ENCODE measurements at regions not wholly inside any gene's neighbourhood (a gene's known extent, or its start where the extent isn't known, plus 50 kb on each side); places are given as distances from the start of the nearest gene placed in this dataset.

DNA sequence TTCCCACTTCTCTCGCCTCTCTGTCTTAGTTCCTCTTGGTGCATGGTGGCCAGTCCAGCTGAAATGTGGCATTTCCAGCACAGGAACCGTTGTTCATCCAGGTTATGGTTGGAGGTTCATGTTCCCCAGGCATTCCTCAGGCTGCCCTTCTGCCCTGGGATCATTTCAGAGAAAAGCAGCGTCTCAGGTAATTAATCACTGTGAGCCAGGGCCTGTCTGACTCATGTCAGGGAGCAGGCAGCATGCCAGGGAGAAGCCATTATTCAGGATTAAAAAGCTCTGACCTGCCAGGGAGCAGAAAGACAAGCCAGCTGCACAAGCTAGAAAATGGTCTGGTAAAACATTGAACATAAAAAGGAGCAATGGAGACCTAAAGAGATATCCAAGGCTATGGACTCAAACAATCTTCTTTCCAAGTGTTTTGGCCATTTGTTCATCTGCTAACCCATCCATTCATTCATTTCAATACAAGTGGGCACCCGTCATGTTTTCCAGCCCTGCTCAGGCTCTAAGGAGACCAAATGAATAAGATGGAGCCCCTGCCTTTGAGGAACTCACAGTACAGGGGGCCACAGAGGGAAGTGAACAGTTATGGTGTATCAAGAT lies 241.4 kb downstream of the DRD1 start:
- TF ChIP-seq, protein P1, sequence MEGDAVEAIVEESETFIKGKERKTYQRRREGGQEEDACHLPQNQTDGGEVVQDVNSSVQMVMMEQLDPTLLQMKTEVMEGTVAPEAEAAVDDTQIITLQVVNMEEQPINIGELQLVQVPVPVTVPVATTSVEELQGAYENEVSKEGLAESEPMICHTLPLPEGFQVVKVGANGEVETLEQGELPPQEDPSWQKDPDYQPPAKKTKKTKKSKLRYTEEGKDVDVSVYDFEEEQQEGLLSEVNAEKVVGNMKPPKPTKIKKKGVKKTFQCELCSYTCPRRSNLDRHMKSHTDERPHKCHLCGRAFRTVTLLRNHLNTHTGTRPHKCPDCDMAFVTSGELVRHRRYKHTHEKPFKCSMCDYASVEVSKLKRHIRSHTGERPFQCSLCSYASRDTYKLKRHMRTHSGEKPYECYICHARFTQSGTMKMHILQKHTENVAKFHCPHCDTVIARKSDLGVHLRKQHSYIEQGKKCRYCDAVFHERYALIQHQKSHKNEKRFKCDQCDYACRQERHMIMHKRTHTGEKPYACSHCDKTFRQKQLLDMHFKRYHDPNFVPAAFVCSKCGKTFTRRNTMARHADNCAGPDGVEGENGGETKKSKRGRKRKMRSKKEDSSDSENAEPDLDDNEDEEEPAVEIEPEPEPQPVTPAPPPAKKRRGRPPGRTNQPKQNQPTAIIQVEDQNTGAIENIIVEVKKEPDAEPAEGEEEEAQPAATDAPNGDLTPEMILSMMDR (IDR thresholded peaks at IDR 0.05; ENCODE audit: low read depth, low read length): no peak
- no peaks in the 10 kb centered on the region for H3K36me3 ChIP-seq
- DNase-seq: peak; percentile 40

DNA sequence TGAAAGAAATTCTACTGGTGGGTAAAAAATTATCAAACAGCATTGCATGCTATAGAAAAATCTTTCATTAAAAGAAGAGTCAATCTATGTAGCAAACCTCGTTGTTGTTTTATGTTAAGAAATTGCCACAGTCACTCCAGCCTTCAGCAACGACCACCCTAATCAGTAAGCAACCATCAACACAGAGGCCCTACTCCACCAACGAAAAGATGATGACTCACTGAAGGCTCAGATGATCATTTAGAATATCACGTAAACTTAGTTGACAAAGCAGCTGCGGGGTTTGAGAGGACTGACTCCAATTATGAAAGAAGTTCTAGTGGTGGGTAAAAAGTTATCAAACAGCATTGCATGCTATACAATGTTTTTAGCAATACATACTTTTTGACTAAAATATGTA lies 242.6 kb downstream of the DRD1 start:
- Histone ChIP-seq H3K4me1 (no peaks in the 10 kb centered on the region), H3K9me3 (no peaks in the 10 kb centered on the region), H3K27me3 (no peaks in the 10 kb centered on the region; the same call in 1 of the 2 replicates), H3K36me3 (no peaks in the 10 kb centered on the region), H3K4me3 (ENCODE audit: low read depth, low read length) (no peak overlapping the region)
- no peak for DNase-seq
- TF ChIP-seq, protein P1 (IDR thresholded peaks at IDR 0.05; ENCODE audit: low read depth, low read length): no peak

More for the DNA sequence above, 241.4 kb downstream of the DRD1 start:
- Histone ChIP-seq H3K27me3 (no peaks in the 10 kb centered on the region; the same call in 1 of the 2 replicates), H3K9me3 (no peaks in the 10 kb centered on the region), H3K4me3 (ENCODE audit: low read depth, low read length) (no peak overlapping the region), H3K4me1 (no peaks in the 10 kb centered on the region)

DNA sequence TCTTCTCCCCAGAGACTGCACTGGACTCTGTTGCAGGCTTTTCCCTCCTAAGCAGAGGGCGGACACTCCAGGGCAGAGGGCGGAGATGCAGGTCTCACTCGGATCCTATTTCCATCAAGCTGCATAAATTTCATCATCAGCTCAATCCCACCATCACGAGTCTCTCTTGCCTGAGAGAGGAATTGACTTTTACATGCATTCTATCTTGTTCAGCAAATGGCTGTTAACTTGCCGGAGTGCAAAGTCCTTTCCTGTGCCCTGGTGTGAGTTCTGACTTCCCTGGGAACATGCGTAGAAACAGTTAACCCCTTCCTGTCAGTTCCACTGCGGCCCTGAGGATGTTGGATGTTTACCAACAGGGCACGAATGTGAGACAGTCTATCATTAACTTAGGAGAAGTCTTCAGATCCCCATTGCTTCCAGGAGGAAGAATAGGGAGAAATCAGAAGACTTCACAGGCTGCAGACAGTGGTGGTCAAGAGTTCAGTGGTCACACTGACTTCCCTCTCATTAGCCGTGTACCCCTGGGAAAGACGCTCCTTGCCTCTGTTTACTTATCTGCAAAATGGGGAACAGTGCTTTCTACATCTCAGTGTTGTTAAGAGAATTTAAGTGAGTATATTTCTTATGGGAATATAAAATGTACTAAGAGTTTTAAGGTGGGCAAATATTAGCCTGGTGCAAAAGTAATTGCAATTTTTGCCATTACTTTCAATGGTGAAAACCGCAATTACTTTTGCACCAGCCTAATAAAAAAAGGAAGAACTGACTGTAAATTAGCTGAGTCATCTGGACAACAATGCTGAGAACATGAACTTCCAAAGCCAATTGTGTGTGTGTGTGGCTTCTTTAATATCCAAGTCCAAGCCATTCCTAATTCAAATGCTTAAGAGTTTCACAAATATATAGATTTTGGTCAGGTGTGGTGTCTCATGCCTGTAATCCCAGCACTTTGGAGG lies 248.0 kb downstream of the DRD1 start:
- H3K4me3 ChIP-seq (ENCODE audit: low read depth, low read length): no peak overlapping the region
- no peaks in the 10 kb centered on the region for H3K36me3 ChIP-seq
- no peak for DNase-seq
- no peaks in the 10 kb centered on the region for H3K9me3 ChIP-seq
- no peaks in the 10 kb centered on the region; the same call in 1 of the 2 replicates for H3K27me3 ChIP-seq
- TF ChIP-seq, protein P1 (IDR thresholded peaks at IDR 0.05; ENCODE audit: low read depth, low read length): no peak
- H3K4me1 ChIP-seq: no peaks in the 10 kb centered on the region

DNA sequence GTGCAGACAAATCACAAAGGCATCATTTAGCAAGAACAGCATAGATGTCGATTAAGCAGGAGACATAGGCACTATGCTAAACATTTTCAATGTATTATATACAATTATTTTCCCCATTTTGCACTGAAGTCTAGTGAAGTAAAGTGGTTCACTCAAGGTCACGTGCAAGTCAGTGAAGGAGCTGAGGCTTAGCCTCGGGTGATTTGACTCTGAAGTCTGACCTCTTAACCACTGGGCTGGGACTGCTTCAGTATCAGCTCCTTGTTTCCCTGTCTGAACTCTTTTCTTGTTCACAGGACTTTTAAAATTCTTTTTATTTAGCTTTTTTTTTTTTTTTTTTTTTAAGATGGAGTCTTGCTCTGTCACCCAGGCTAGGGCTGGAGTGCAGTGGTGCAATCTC lies 262.7 kb downstream of the DRD1 start:
- TF ChIP-seq, protein P1 (IDR thresholded peaks at IDR 0.05; ENCODE audit: low read depth, low read length): no peak
- no peaks in the 10 kb centered on the region for H3K36me3 ChIP-seq
- no peaks in the 10 kb centered on the region for H3K4me1 ChIP-seq
- no peaks in the 10 kb centered on the region for H3K9me3 ChIP-seq
- no peak overlapping the region for H3K4me3 ChIP-seq (ENCODE audit: low read depth, low read length)
- H3K27me3 ChIP-seq: no peaks in the 10 kb centered on the region; the same call in 1 of the 2 replicates
- DNase-seq: no peak

DNA sequence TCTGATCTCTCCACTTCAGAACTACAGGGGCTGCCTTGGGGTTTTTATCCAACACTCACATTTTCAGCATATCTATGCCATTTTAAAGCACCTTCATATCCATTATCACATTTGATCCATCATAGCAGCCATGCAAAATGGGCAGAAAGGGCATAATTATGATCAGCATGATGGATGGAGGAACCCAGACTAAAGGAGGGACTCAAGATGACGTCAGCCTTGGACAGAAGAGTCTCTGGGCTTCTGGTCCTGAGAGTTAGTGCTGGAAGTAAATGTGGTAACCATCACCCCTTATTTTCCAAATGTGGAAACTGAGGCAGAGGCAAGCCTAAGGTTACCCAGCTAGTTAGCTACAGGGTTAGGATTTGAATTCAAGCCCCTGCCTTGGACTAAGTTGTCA lies 273.1 kb downstream of the DRD1 start:
- Histone ChIP-seq H3K4me3 (ENCODE audit: low read depth, low read length) (no peak overlapping the region), H3K9me3 (no peaks in the 10 kb centered on the region), H3K27me3 (peaks cover 3% of the 10 kb centered on the region; the same call in 1 of the 2 replicates), H3K4me1 (no peaks in the 10 kb centered on the region), H3K36me3 (no peaks in the 10 kb centered on the region)
- DNase-seq: no peak
- TF ChIP-seq, protein P1 (IDR thresholded peaks at IDR 0.05; ENCODE audit: low read depth, low read length): no peak
